GM18909 (cell line): ENCODE measurements at regions not wholly inside any gene's neighbourhood (a gene's known extent, or its start where the extent isn't known, plus 50 kb on each side); places are given as distances from the start of the nearest gene placed in this dataset.

Source experiments
- ATAC-seq: cut with Tn5 transposase; IDR thresholded peaks from one replicate; pipeline ENCODE4 v1.9.1; 2021; ENCODE audit warnings: mild to moderate bottlenecking; ENCODE audit not compliant: unreplicated experiment, poor library complexity

DNA sequence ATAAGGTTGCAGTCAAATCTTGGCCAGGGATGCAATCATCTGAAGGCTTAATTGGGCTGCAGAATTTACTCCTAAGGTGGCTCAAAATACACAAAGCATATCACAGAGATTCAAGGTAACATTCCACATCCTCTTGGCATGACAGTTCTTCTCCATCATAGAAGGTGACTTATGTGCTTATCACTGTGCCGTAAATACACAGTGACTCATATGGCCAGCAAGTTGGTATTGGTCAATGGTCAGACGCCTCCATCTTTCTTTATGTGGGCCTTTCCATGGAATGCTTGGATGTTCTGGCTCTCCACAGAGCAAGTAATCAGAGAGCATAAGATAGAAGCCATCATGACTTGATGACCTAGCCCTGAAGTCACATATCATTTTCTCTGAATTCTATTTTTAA is 168.8 kb upstream of the ST8SIA2 start:
- no peak for ATAC-seq

- no peak for ATAC-seq
These were observed 167.6 kb upstream of the ST8SIA2 start for GRCh38 chr15:92226020-92226612.

GRCh38 chr15:92228830-92229229 is 164.9 kb upstream of the ST8SIA2 start:
- no peak for ATAC-seq

- ATAC-seq: no peak
These were observed 162.2 kb upstream of the ST8SIA2 start for GRCh38 chr15:92231461-92231860.

DNA sequence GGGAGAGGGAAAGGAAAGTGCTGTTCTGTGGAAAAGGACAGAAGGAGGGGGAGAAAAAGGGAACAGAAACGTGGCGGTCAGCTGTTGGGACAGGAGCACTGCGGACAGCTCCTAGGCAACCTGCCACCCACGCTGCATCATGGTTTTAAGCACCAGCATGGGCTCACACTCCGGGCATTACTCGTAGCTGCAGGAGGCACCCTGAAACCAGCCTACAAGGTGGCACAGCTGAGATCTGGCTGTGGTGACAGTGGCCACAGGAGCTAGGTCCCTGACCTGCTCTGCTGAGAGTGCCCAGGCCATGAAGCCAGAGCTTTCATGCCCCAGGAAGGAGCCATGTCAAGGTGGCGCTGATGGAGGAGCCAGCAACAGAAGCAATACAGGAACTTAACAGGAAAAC is 161.4 kb upstream of the ST8SIA2 start:
- ATAC-seq: no peak

GRCh38 chr15:92232876-92233275 is 160.8 kb upstream of the ST8SIA2 start:
- ATAC-seq: no peak

- no peak for ATAC-seq
These were observed 150.5 kb upstream of the ST8SIA2 start for GRCh38 chr15:92243227-92243626.

GRCh38 chr15:92244703-92245102 is 149.0 kb upstream of the ST8SIA2 start:
- ATAC-seq: no peak

DNA sequence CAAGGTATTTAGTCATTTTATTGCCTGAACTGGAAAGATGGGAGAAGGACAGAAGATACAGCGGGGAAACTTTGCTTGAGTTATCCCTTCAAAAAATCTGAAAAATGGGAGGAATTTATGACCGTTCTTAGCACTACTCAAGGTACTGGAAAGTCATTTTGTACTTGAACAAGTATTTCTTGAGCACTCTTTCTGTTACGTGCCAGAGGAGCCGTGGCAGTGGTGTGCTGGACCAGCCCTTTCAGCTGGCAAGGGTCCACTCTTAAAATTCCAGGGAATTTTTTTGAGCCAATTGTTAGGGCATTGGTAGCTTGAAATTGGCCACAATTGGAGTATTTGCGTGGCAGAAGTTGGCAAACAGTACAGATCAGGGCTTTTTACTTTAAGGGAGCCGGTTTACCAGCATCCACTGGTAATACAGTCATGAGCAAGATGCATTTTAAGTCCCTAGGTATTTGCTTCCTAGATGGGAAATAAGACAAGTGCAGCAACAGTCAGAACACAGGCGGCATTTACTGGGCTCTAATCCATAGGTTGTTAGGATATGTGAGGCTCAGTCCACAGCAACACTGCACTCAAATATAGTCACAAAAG is 145.9 kb upstream of the ST8SIA2 start:
- ATAC-seq: no peak

DNA sequence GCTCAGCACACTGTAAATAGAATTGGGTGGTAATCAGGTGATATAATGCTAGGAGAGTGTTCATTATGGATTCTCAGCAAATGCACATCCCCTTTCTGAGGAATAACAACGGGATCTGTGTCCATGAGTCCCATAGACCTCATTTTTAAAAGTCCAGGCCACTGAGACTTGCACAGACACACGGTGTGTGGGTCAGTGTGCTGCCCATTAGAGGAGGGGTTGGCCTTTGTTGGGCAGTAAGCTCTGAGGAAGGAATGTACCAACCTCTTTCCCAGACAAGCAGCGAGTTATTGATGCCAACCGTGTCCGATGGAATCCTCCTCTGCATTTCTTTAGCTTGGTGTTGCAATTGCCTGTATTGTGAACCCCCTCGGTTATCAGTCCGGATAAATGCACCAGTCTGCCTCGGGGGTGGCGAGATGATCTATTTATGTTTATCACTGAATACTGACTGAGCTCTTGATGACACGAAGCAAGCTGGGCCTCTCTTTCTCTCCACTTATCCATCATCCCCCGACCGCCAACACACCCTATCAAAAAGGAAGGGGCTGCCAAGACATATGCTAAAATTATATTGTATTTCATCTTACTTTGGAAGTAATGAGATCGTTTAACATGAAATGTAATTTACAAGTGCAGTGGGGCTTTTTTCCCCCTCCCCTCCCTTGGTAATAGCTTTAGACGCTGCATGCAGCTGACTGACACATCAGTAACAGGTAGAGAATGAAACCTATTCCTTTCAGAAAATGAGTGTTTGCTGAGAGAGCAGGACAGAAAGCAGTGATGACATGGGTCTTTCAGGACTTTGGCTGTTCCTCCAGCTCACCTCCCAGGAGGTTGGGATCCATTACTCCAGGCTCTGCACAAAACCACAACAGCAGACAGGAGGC is 126.6 kb upstream of the ST8SIA2 start:
- no peak for ATAC-seq

DNA sequence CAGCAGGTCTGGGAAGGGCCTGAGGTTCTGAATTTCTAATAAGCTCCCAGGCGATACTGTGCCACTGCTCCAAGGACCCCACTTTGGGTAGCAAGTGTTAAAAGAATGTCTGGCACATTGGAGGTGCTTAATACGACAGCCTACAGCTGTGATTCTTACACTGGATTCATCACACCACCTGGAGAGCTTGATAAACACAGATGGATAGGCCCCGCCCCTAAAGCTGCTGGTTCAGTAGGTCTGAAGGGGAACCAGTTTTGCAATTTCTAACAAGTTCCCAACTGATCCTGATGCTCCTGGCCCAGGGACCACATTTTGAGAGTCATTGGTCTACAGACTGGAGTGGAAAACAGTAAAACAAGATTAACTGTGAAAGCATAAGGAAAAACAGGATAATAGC is 124.8 kb upstream of the ST8SIA2 start:
- no peak for ATAC-seq

- no peak for ATAC-seq
These were observed 122.5 kb upstream of the ST8SIA2 start for GRCh38 chr15:92271179-92271578.

GRCh38 chr15:92272106-92272505 is 121.6 kb upstream of the ST8SIA2 start:
- no peak for ATAC-seq

DNA sequence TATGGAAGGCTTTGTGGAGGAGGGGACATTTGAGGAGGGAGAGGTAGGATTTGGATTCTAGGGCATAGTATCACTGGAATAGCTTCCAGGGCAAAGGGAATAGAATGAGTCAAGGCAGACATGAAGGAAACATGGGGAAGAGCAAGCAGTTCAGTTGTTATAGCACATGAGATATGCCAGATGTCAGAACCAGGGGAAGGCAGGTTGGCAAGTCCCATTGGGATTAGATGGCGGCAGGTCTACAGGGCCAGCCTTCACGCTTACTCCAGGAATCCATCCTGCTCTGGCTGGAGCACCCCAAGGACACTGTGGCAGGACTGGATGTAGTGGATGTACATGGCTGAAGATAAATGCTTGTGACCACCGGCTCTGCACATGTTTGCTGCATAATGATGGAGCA is 120.4 kb upstream of the ST8SIA2 start:
- no peak for ATAC-seq

DNA sequence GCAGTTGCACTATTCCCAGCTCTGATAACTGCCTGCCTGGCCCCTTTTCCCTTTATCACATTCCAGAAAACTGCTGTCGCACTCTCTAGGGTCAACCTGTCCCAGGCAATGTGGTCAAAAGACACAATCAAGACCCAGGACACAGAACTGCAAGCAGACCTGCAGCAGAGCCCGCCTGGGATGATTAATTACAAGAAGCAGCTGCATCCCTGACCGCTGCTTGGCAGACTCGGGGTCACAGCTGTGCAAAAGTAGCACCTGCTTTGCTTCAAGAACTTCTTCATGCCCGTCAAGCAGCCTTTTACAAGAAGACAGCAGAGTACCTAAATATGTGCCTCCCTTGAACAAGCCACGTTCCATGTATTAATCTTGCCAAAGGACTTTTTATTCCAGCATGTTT is 120.0 kb upstream of the ST8SIA2 start:
- no peak for ATAC-seq

DNA sequence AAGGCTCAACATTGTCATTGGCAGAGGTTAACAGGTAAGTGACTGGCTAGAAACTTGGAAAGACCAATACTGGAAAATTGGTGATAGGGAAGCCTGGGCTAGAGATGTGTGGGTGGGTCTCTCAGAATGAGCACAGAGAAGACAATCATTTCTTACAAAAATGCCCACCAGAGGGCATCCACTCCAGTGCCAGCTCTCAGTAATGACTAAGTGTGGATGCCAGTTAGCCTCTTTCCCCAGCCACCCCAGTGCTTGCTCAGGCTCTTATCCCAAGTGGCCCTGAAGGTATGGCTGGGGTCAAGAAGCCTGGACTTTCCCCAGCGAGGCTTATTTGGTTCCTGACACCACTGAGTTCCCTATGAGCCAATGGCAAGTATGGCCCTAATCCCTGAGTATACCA is 115.9 kb upstream of the ST8SIA2 start:
- peak; percentile 62 for ATAC-seq

DNA sequence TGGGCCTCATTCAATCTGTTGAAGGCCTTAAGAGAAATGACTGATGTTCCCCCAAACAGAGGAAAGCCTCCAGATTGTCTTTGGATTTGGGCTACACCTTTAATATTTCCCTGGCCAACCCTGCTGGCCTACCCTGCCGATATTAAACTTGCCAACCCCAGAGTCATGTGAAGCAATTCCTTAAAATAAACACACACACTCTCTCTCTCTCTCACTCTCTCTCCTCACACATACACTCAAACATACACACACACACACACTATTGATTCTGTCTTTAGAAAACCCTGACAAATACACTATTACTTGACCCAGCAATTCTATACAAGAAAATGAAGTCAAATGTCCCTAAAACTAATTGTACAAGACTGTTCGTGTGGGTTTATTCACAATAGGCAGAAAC is 109.9 kb upstream of the ST8SIA2 start:
- ATAC-seq: no peak

DNA sequence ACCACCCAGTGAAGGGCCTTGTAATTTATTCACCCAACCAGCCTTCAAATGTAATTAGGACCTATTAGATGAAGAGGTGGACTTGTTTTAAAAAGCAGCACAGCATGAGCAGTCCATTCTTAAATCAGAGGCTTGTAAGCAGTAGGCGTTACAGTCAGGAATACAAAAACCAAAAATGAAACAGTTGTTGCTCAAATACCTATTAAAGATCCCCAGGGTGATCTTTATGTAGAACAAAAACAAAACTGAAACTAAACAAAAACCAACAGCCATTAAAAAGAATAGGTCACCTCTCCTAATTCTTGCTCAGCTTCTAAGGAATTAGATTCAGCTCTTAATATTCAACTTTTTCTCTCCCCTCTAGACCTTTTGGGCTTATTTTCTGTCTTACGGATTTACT is 104.9 kb upstream of the ST8SIA2 start:
- peak; percentile 86 for ATAC-seq

GRCh38 chr15:92289733-92290132 is 103.9 kb upstream of the ST8SIA2 start:
- ATAC-seq: no peak

- ATAC-seq: no peak
These were observed 103.2 kb upstream of the ST8SIA2 start for GRCh38 chr15:92290359-92290992.

GRCh38 chr15:92291900-92292299 is 101.8 kb upstream of the ST8SIA2 start:
- no peak for ATAC-seq
